ENCODE measurements at regions not wholly inside any gene's neighbourhood (a gene's known extent, or its start where the extent isn't known, plus 50 kb on each side); places are given as distances from the start of the nearest gene placed in this dataset.

GRCh38 chr4:141307241-141307689 is 86.6 kb downstream of the ZNF330 start:
- no peak overlapping the region for H3K27ac ChIP-seq (ENCODE audit: low read depth, low read length)
- no peak overlapping the region for H3K4ac ChIP-seq (replicated peaks; ENCODE audit: insufficient read length, low read depth, low read length)
- no peak overlapping the region for H3K9ac ChIP-seq (replicated peaks in 1 of 4; ENCODE audit: extremely low read depth in 1 of 4, low read depth in 3 of 4, low read length in 3 of 4)
- ChIA-PET CTCF (ENCODE audit: partially characterized antibody) (interaction anchor here (0.6 to 2.4 kb wide), 17 partner anchors 9 to 447 kb away, joined by 3 to 15 read pairs (median 3); no protein-coding TSS in a partner anchor), POLR2A (ENCODE audit: partially characterized antibody) (interaction anchor here (0.7 kb wide), 1 partner anchor 25 kb away, joined by 3 read pairs; no protein-coding TSS in a partner anchor)
- H3K9me3 ChIP-seq (ENCODE audit: insufficient read depth in 2 of 2, low read depth in 1 of 2, low read length in 1 of 2): no peaks in the 10 kb centered on the region
- FAIRE-seq (peak; percentile 89), DNase-seq (ENCODE audit: low read depth in 1 of 2, low spot score in 2 of 2) (peak in 1 of 2 experiments; percentile 58)
- H2AFZ ChIP-seq (ENCODE audit: low read length): no peak overlapping the region
- H3K4me1 ChIP-seq (replicated peaks in 1 of 4; ENCODE audit: control insufficient read depth in 3 of 4, insufficient read depth in 4 of 4, low read length in 3 of 4): no peaks in the 10 kb centered on the region
- no peaks in the 10 kb centered on the region; a peak in 1 of 8 replicates for H3K36me3 ChIP-seq (ENCODE audit: control insufficient read depth in 2 of 4, insufficient read depth in 4 of 4, low read length in 3 of 4)
- H4K91ac ChIP-seq (replicated peaks; ENCODE audit: insufficient read length, low read length): no peak overlapping the region
- no peak overlapping the region for H2BK12ac ChIP-seq (ENCODE audit: low read depth, low read length)
- H3K18ac ChIP-seq (ENCODE audit: extremely low read depth, low read length): no peak overlapping the region
- H4K8ac ChIP-seq (ENCODE audit: extremely low read depth, insufficient read depth, low read length): no peak overlapping the region
- H2BK5ac ChIP-seq (ENCODE audit: low read depth, low read length): no peak overlapping the region
- 86% methylated on average over 5 of the region's 5 CpGs; no CpG with 5 or more reads in 1 of the 2 experiments for WGBS, 2 experiments (ENCODE audit: extremely low coverage in 1 of 2, insufficient coverage in 1 of 2, insufficient read length in 1 of 2, insufficient replicate concordance in 2 of 2, low coverage in 1 of 2, low lambda C conversion rate in 2 of 2, missing lambda C conversion rate in 1 of 2)
- H3K23me2 ChIP-seq (ENCODE audit: low read depth, low read length): no peaks in the 10 kb centered on the region
- H3K27me3 ChIP-seq (replicated peaks in 1 of 4; ENCODE audit: control insufficient read depth in 3 of 4, extremely low read depth in 1 of 4, insufficient read depth in 3 of 4, low read length in 3 of 4): no peaks in the 10 kb centered on the region
- H4K20me1 ChIP-seq (replicated peaks in 1 of 2; ENCODE audit: control insufficient read depth in 1 of 2, insufficient read depth in 2 of 2, low read length in 2 of 2): no peaks in the 10 kb centered on the region
- H2BK120ac ChIP-seq (replicated peaks; ENCODE audit: low read depth, low read length): no peak overlapping the region
- no peaks in the 10 kb centered on the region for H3K79me1 ChIP-seq (ENCODE audit: low read depth, low read length)
- H2BK20ac ChIP-seq (ENCODE audit: low read length): no peak overlapping the region
- no peak overlapping the region for H3K4me3 ChIP-seq (ENCODE audit: extremely low read depth in 1 of 4, insufficient read depth in 2 of 4, low read depth in 3 of 4, low read length in 4 of 4)
- H3K56ac ChIP-seq (replicated peaks; ENCODE audit: insufficient read length, low read depth, low read length): no peak overlapping the region
- H3K14ac ChIP-seq (ENCODE audit: insufficient read length): no peak overlapping the region
- no peak overlapping the region for H2BK15ac ChIP-seq (ENCODE audit: low read length)
- H4K5ac ChIP-seq (ENCODE audit: insufficient read length, low read depth, low read length): no peak overlapping the region
- TF ChIP-seq RAD21 (IDR thresholded peaks at IDR 0.05 in 1 of 2, conservative IDR thresholded peaks at IDR 0.05 in 1 of 2; ENCODE audit: low read depth in 2 of 2, low read length in 2 of 2): peak; percentile 89 to 94
- TF ChIP-seq GTF2F1 (IDR thresholded peaks at IDR 0.05; ENCODE audit: borderline replicate concordance, low read depth, low read length): no peak
- no peak for TF ChIP-seq TEAD4 (IDR thresholded peaks at IDR 0.05; ENCODE audit: low read depth, low read length)
- TF ChIP-seq CTCF (IDR thresholded peaks at IDR 0.05; ENCODE audit: control extremely low read depth in 1 of 3, insufficient read depth in 1 of 3, low read depth in 1 of 3, low read length in 3 of 3): peak in 2 of 3 experiments; percentile 75 to 89; a peak in 3 of 4 replicates
- no peak overlapping the region for H3K4me2 ChIP-seq (ENCODE audit: insufficient read depth in 1 of 2, low read depth in 2 of 2, low read length in 2 of 2)
- no peak overlapping the region for H3K23ac ChIP-seq (ENCODE audit: insufficient read length)
- H3K79me2 ChIP-seq (ENCODE audit: control insufficient read depth in 1 of 2, insufficient read depth in 2 of 2, low read length in 2 of 2): no peaks in the 10 kb centered on the region
- no peak overlapping the region for H2AK5ac ChIP-seq (ENCODE audit: low read depth, low read length)

Measured in H1 (cell line).